Panc1 (cell line): ENCODE measurements at regions not wholly inside any gene's neighbourhood (a gene's known extent, or its start where the extent isn't known, plus 50 kb on each side); places are given as distances from the start of the nearest gene placed in this dataset.

Experiments
- ATAC-seq: fragments of 200-7000 bp; cut with Tn5 transposase; 2 replicates; pipeline ENCODE4 v1.9.1; 2020; ENCODE audit warnings: mild to moderate bottlenecking, moderate library complexity
- BruUV-seq: library from RNA; stranded (reverse); fragments of 400-500 nt; replicated peaks from 2 replicates; lab custom pipeline; 2021; lab: Mats Ljungman, UMichigan
- CTCF ChIA-PET: fragments of 300-600 bp; sonication (Branson Sonifier 250); formaldehyde crosslinking; loops from one replicate; lab custom pipeline; 2022; ENCODE audit warnings: antibody characterized with exemption; lab: Charles Lee
- POLR2A ChIA-PET: fragments of 300-600 bp; sonication (Branson Sonifier 250); formaldehyde crosslinking; loops from one replicate; lab custom pipeline; 2022; ENCODE audit warnings: antibody characterized with exemption; lab: Charles Lee
- DNase-seq: peaks from one replicate; pipeline ENCODE4 v3.0.0-alpha.2; 2010; ENCODE audit warnings: low read depth, low spot score
- H3K27ac ChIP-seq: 2 replicates; pipeline ENCODE4 v1.5.1; 2011; ENCODE audit warnings: mild to moderate bottlenecking, low read length, inconsistent platforms
- H3K27me3 ChIP-seq: fragments of 200-500 bp; sonication (Bioruptor generic); 2 replicates; pipeline ENCODE4 v1.6.0; 2014; ENCODE audit warnings: low read length, inconsistent platforms; ENCODE audit not compliant: control insufficient read depth, insufficient read depth
- H3K36me3 ChIP-seq: fragments of 200-500 bp; sonication (Bioruptor generic); 2 replicates; pipeline ENCODE4 v1.5.1; 2014; ENCODE audit warnings: inconsistent platforms, mild to moderate bottlenecking, low read length, moderate library complexity; ENCODE audit not compliant: control insufficient read depth, insufficient read depth
- H3K4me1 ChIP-seq: 2 replicates; pipeline ENCODE4 v1.5.1; 2011; ENCODE audit warnings: inconsistent platforms, mild to moderate bottlenecking, low read length, moderate library complexity; ENCODE audit not compliant: control insufficient read depth, insufficient read depth
- H3K4me3 ChIP-seq, 2 experiments: 2 replicates each; pipeline ENCODE4 v1.5.1; 2011 to 2012; ENCODE audit warnings: low read depth in 2 of 2, low read length in 2 of 2, mild to moderate bottlenecking in 2 of 2, inconsistent platforms in 1 of 2, moderate library complexity in 1 of 2
- H3K9me3 ChIP-seq: fragments of 200-500 bp; sonication (Bioruptor generic); 2 replicates; pipeline ENCODE4 v1.5.1; 2014; ENCODE audit warnings: low read depth, mild to moderate bottlenecking, inconsistent platforms, low read length, moderate library complexity; ENCODE audit not compliant: control insufficient read depth, insufficient read depth
- CTCF ChIP-seq: fragments of 450-650 bp; IDR thresholded peaks from 2 replicates; pipeline ENCODE4 v1.5.1; 2017; ENCODE audit warnings: mild to moderate bottlenecking
- POLR2AphosphoS5 ChIP-seq: IDR thresholded peaks from 2 replicates; pipeline ENCODE4 v1.6.1; 2012; ENCODE audit warnings: mild to moderate bottlenecking, low read depth, low read length, moderate library complexity
- REST ChIP-seq, 2 experiments: IDR thresholded peaks; 2 replicates each; pipeline ENCODE4 v1.6.1; 2011 to 2012; ENCODE audit warnings: low read depth in 2 of 2, control low read depth in 1 of 2, low read length in 1 of 2, mild to moderate bottlenecking in 1 of 2, moderate library complexity in 1 of 2; ENCODE audit not compliant: insufficient read depth in 1 of 2
- SIN3A ChIP-seq: IDR thresholded peaks from 2 replicates; pipeline ENCODE4 v1.6.1; 2012; ENCODE audit warnings: low read depth, mild to moderate bottlenecking, low read length, moderate library complexity, borderline replicate concordance; ENCODE audit not compliant: insufficient read depth
- TCF7L2 ChIP-seq: IDR thresholded peaks from 2 replicates; pipeline ENCODE4 v1.6.1; 2011; ENCODE audit warnings: mild to moderate bottlenecking, low read depth, low read length, inconsistent platforms
- in situ Hi-C: cut with HindIII; loops from 2 replicates; pipeline ENCODE4 v1.10.0; 2016; ENCODE audit warnings: low sequenced_read_pairs, low pct_unique_long_range_greater_than_20kb
- intact Hi-C: fragments of 100-400 bp; cut with micrococcal nuclease; formaldehyde crosslinking; loops from one replicate; pipeline ENCODE4 v1.10.0; 2022; ENCODE audit not compliant: unreplicated experiment

GRCh38 chr9:129331493-129331765, 153.4 kb upstream of the IER5L start:
- H3K4me1 ChIP-seq = peaks cover 33% of the 10 kb centered on the region
- H3K27ac ChIP-seq = peak overlapping the region; percentile 76; the same call in 1 of the 2 replicates
- peaks cover 3% of the 10 kb centered on the region; the same call in 1 of the 2 replicates for H3K9me3 ChIP-seq
- TF ChIP-seq SIN3A (no peak), REST (IDR thresholded peaks at IDR 0.05; ENCODE audit: insufficient read depth in 1 of 2, low read depth in 2 of 2, low read length in 1 of 2) (no peak), POLR2AphosphoS5 (no peak), CTCF (no peak), TCF7L2 (no peak)
- intact Hi-C loops = no loop called here
- no peaks in the 10 kb centered on the region for H3K27me3 ChIP-seq
- ChIA-PET CTCF (no interaction called here), POLR2A (no interaction called here)
- in situ Hi-C loops = no loop called here
- H3K4me3 ChIP-seq = no peak overlapping the region
- DNase-seq (no peak), ATAC-seq (no peak)
- no TSS peak for BruUV-seq
- H3K36me3 ChIP-seq = no peaks in the 10 kb centered on the region

- H3K27ac ChIP-seq = peak overlapping the region; percentile 76; the same call in 1 of the 2 replicates
- H3K4me1 ChIP-seq = peaks cover 29% of the 10 kb centered on the region
- DNase-seq (no peak), ATAC-seq (no peak)
- H3K9me3 ChIP-seq = peaks cover 3% of the 10 kb centered on the region; the same call in 1 of the 2 replicates
- H3K27me3 ChIP-seq = no peaks in the 10 kb centered on the region
- no peak overlapping the region for H3K4me3 ChIP-seq
- in situ Hi-C loops = no loop called here
- TF ChIP-seq SIN3A (no peak), TCF7L2 (no peak), POLR2AphosphoS5 (no peak), CTCF (no peak), REST (IDR thresholded peaks at IDR 0.05; ENCODE audit: insufficient read depth in 1 of 2, low read depth in 2 of 2, low read length in 1 of 2) (no peak)
- intact Hi-C loops = no loop called here
- ChIA-PET CTCF (no interaction called here), POLR2A (no interaction called here)
- BruUV-seq = no TSS peak
- H3K36me3 ChIP-seq = no peaks in the 10 kb centered on the region
Measured at GRCh38 chr9:129330711-129331492, 152.8 kb upstream of the IER5L start.
